ENCODE measurements at regions not wholly inside any gene's neighbourhood (a gene's known extent, or its start where the extent isn't known, plus 50 kb on each side); places are given as distances from the start of the nearest gene placed in this dataset.

- TF ChIP-seq CTCF (IDR thresholded peaks at IDR 0.05; ENCODE audit: low read depth, low read length) (peak; percentile 26), POLR2A (IDR thresholded peaks at IDR 0.05; ENCODE audit: extremely low read depth, insufficient read length) (no peak)
Observed at GRCh38 chr4:100742045-100742444, 224.2 kb upstream of the EMCN start.
